IMR-90 (cell line): ENCODE measurements at regions not wholly inside any gene's neighbourhood (a gene's known extent, or its start where the extent isn't known, plus 50 kb on each side); places are given as distances from the start of the nearest gene placed in this dataset.

ENCODE experiments used
- ATAC-seq: fragments of 200-7000 bp; cut with Tn5 transposase; 2 replicates; pipeline ENCODE4 v1.9.1; 2020; ENCODE audit warnings: low read depth, mild to moderate bottlenecking, moderate library complexity
- BruUV-seq: library from RNA; stranded (reverse); fragments of 400-500 nt; replicated peaks from 2 replicates; lab custom pipeline; 2021; lab: Mats Ljungman, UMichigan
- CTCF ChIA-PET: fragments of 300-600 bp; formaldehyde crosslinking; extraction: SDS; loops from one replicate; lab custom pipeline; 2021; ENCODE audit warnings: antibody characterized with exemption; lab: Yijun Ruan, JAX
- POLR2A ChIA-PET: fragments of 300-600 bp; sonication (Branson Sonifier 250); formaldehyde crosslinking; loops from one replicate; lab custom pipeline; 2022; ENCODE audit warnings: antibody characterized with exemption; ENCODE audit not compliant: unreplicated experiment; lab: Charles Lee
- DNase-seq: peaks from one replicate; pipeline ENCODE4 v3.0.0; 2013
- H2AFZ ChIP-seq: replicated peaks from 2 replicates; pipeline ENCODE3; 2013; ENCODE audit warnings: low read length, mild to moderate bottlenecking; ENCODE audit not compliant: poor library complexity
- H2AK5ac ChIP-seq: 2 replicates; pipeline ENCODE4 v1.6.1; 2013; ENCODE audit warnings: low read depth, low read length, inconsistent platforms
- H2AK9ac ChIP-seq: replicated peaks from 2 replicates; pipeline ENCODE3; 2013; ENCODE audit warnings: mild to moderate bottlenecking, low read depth, low read length, moderate library complexity; ENCODE audit not compliant: poor library complexity
- H2BK120ac ChIP-seq: 2 replicates; pipeline ENCODE4 v1.6.1; 2013; ENCODE audit warnings: low read depth, low read length, inconsistent platforms
- H2BK15ac ChIP-seq: 3 replicates; pipeline ENCODE4 v1.6.1; 2013; ENCODE audit warnings: low read depth, low read length, inconsistent platforms
- H2BK20ac ChIP-seq: 2 replicates; pipeline ENCODE4 v1.6.1; 2013; ENCODE audit warnings: low read depth, mild to moderate bottlenecking, inconsistent platforms, low read length, moderate library complexity
- H2BK5ac ChIP-seq: 2 replicates; pipeline ENCODE4 v1.6.1; 2013; ENCODE audit warnings: mild to moderate bottlenecking, low read depth, low read length, inconsistent platforms; ENCODE audit not compliant: poor library complexity, severe bottlenecking
- H3K14ac ChIP-seq: replicated peaks from 2 replicates; pipeline ENCODE4 v1.6.1; 2013; ENCODE audit warnings: low read depth, low read length, inconsistent platforms
- H3K18ac ChIP-seq: 2 replicates; pipeline ENCODE4 v1.6.1; 2013; ENCODE audit warnings: low read depth, low read length, control low read depth
- H3K23ac ChIP-seq: 2 replicates; pipeline ENCODE4 v1.6.1; 2013; ENCODE audit warnings: low read depth, low read length, inconsistent platforms
- H3K27ac ChIP-seq: 2 replicates; pipeline ENCODE4 v1.5.1; 2013; ENCODE audit warnings: mild to moderate bottlenecking, control low read depth, low read length; ENCODE audit not compliant: insufficient read depth
- H3K27me3 ChIP-seq: 2 replicates; pipeline ENCODE4 v1.6.1; 2013; ENCODE audit warnings: low read length; ENCODE audit not compliant: control insufficient read depth, insufficient read depth
- H3K36me3 ChIP-seq: 2 replicates; pipeline ENCODE4 v1.6.1; 2013; ENCODE audit warnings: low read length, mixed read lengths; ENCODE audit not compliant: control insufficient read depth, insufficient read depth
- H3K4ac ChIP-seq: 2 replicates; pipeline ENCODE4 v1.6.1; 2013; ENCODE audit warnings: low read depth, low read length, inconsistent platforms
- H3K4me1 ChIP-seq: 2 replicates; pipeline ENCODE4 v1.6.1; 2013; ENCODE audit warnings: low read length, mixed read lengths; ENCODE audit not compliant: control insufficient read depth, insufficient read depth
- H3K4me2 ChIP-seq: 2 replicates; pipeline ENCODE4 v1.6.1; 2013; ENCODE audit warnings: low read depth, mild to moderate bottlenecking, control low read depth, low read length, moderate library complexity
- H3K4me3 ChIP-seq: 2 replicates; pipeline ENCODE4 v1.5.1; 2013; ENCODE audit warnings: low read depth, mild to moderate bottlenecking, control low read depth, low read length, moderate library complexity; ENCODE audit not compliant: insufficient read depth
- H3K56ac ChIP-seq: 2 replicates; pipeline ENCODE4 v1.6.1; 2013; ENCODE audit warnings: low read length, inconsistent platforms; ENCODE audit not compliant: insufficient read depth; ENCODE audit errors: extremely low read depth
- H3K79me1 ChIP-seq, 2 experiments: 2 replicates each; pipeline ENCODE4 v1.6.1; 2013; ENCODE audit warnings: low read length in 2 of 2, inconsistent platforms in 1 of 2, low read depth in 1 of 2
- H3K9ac ChIP-seq: 2 replicates; pipeline ENCODE4 v1.6.1; 2013; ENCODE audit warnings: low read depth, low read length, control low read depth
- H3K9me1 ChIP-seq: 2 replicates; pipeline ENCODE4 v1.6.1; 2013; ENCODE audit warnings: low read length, inconsistent platforms; ENCODE audit not compliant: insufficient read depth
- H3K9me3 ChIP-seq: 2 replicates; pipeline ENCODE4 v1.6.1; 2013; ENCODE audit warnings: low read length; ENCODE audit not compliant: control insufficient read depth, insufficient read depth
- H4K20me1 ChIP-seq: 2 replicates; pipeline ENCODE4 v1.6.1; 2013; ENCODE audit warnings: low read length, inconsistent platforms; ENCODE audit not compliant: insufficient read depth
- H4K5ac ChIP-seq: 2 replicates; pipeline ENCODE4 v1.6.1; 2013; ENCODE audit warnings: mild to moderate bottlenecking, low read depth, low read length, control low read depth
- H4K8ac ChIP-seq, 2 experiments: 2 replicates each; pipeline ENCODE4 v1.6.1; 2013; ENCODE audit warnings: low read depth in 2 of 2, low read length in 2 of 2, control low read depth in 1 of 2, inconsistent platforms in 1 of 2
- H4K91ac ChIP-seq: 2 replicates; pipeline ENCODE4 v1.6.1; 2013; ENCODE audit warnings: low read depth, low read length, inconsistent platforms; ENCODE audit not compliant: insufficient read depth
- FOS ChIP-seq: fragments of 150-350 bp; IDR thresholded peaks from 2 replicates; pipeline ENCODE4 v1.6.1; 2016; ENCODE audit warnings: low read depth, low read length
- MAZ ChIP-seq: IDR thresholded peaks from 2 replicates; pipeline ENCODE4 v1.6.1; 2012; ENCODE audit warnings: low read depth, mild to moderate bottlenecking, low read length, improper control_type of control experiment, moderate library complexity, borderline replicate concordance
- NFE2L2 ChIP-seq: fragments of 150-350 bp; IDR thresholded peaks from 2 replicates; pipeline ENCODE4 v1.6.1; 2016; ENCODE audit warnings: low read depth, mild to moderate bottlenecking, low read length
- RAD21 ChIP-seq: IDR thresholded peaks from 2 replicates; pipeline ENCODE4 v1.6.1; 2012; ENCODE audit warnings: low read length, improper control_type of control experiment
- RFX5 ChIP-seq: IDR thresholded peaks from 2 replicates; pipeline ENCODE4 v1.8.0; 2012; ENCODE audit warnings: low read depth, mild to moderate bottlenecking, low read length, moderate library complexity
- SMC3 ChIP-seq: fragments of 150-350 bp; IDR thresholded peaks from 2 replicates; pipeline ENCODE4 v1.6.1; 2016; ENCODE audit warnings: low read depth, mild to moderate bottlenecking, antibody characterized with exemption, low read length, moderate library complexity
- WGBS, 2 experiments: methylation state at CpG; one replicate each; pipeline versions ENCODE4 v1.1.5 to v1.1.7; 2013; ENCODE audit warnings: missing lambda C conversion rate in 2 of 2; ENCODE audit not compliant: insufficient read length in 1 of 2; ENCODE audit errors: extremely low coverage in 2 of 2; 5-methylcytosine and 5-hydroxymethylcytosine counted together
- dilution Hi-C: fragments of 300-500 bp; cut with HindIII; formaldehyde crosslinking; loops from one replicate; pipeline ENCODE4 v1.14.3; 2018; ENCODE audit warnings: low sequenced_read_pairs; ENCODE audit not compliant: unreplicated experiment
- in situ Hi-C: fragments of 300-500 bp; cut with MboI; formaldehyde crosslinking; loops from 3 replicates; pipeline ENCODE4 v1.14.3; 2019; ENCODE audit warnings: low sequenced_read_pairs, inconsistent platforms, mixed read lengths
- intact Hi-C: fragments of 100-400 bp; cut with micrococcal nuclease; formaldehyde crosslinking; loops from 2 replicates; pipeline ENCODE4 v1.10.0; 2022

- no peak overlapping the region for H3K4me3 ChIP-seq
- ATAC-seq: no peak
- no peak overlapping the region for H2BK5ac ChIP-seq
- H2AK5ac ChIP-seq: no peak overlapping the region
- H2BK20ac ChIP-seq: no peak overlapping the region
- DNase-seq: no peak
- H3K56ac ChIP-seq: no peak overlapping the region
- no peak overlapping the region for H3K4me2 ChIP-seq
- intact Hi-C loops: no loop called here
- H3K14ac ChIP-seq: no peak overlapping the region
- ChIA-PET CTCF (interaction anchor here (0.6 kb wide), 1 partner anchor 542 kb away, joined by 6 read pairs; no protein-coding TSS in a partner anchor), POLR2A (no interaction called here)
- no peak overlapping the region for H3K9ac ChIP-seq
- no peaks in the 10 kb centered on the region for H3K9me1 ChIP-seq
- no peak overlapping the region for H2BK15ac ChIP-seq
- no peak overlapping the region for H3K23ac ChIP-seq
- no peak overlapping the region for H3K27ac ChIP-seq
- no peaks in the 10 kb centered on the region for H3K9me3 ChIP-seq
- no peaks in the 10 kb centered on the region for H3K79me1 ChIP-seq
- no peaks in the 10 kb centered on the region for H3K36me3 ChIP-seq
- no peaks in the 10 kb centered on the region for H3K27me3 ChIP-seq
- TF ChIP-seq RFX5 (no peak), NFE2L2 (no peak), MAZ (no peak), FOS (no peak), SMC3 (no peak), RAD21 (no peak)
- H2AFZ ChIP-seq: no peak overlapping the region
- no peaks in the 10 kb centered on the region for H4K20me1 ChIP-seq
- no peak overlapping the region for H4K91ac ChIP-seq
- H3K18ac ChIP-seq: no peak overlapping the region
- in situ Hi-C loops: no loop called here
- dilution Hi-C loops: no loop called here
- no peaks in the 10 kb centered on the region for H3K4me1 ChIP-seq
- no peak overlapping the region for H2BK120ac ChIP-seq
- no CpG with 5 or more reads among the region's 2 CpGs for WGBS, 2 experiments
- H2AK9ac ChIP-seq: no peak overlapping the region
- H4K5ac ChIP-seq: no peak overlapping the region
- no peak overlapping the region for H4K8ac ChIP-seq
- no TSS peak for BruUV-seq
- H3K4ac ChIP-seq: no peak overlapping the region
Measured at GRCh38 chr3:152997526-152997925, 162.6 kb downstream of the P2RY1 start.
